ENCODE measurements at regions not wholly inside any gene's neighbourhood (a gene's known extent, or its start where the extent isn't known, plus 50 kb on each side); places are given as distances from the start of the nearest gene placed in this dataset.

GRCh38 chr6:51029561-51029960 is 210.9 kb downstream of the TFAP2B start:
- Histone ChIP-seq H3K27ac (ENCODE audit: control insufficient read depth, insufficient read depth) (no peak overlapping the region), H4K20me1 (ENCODE audit: control insufficient read depth, insufficient read depth) (no peaks in the 10 kb centered on the region), H3K27me3 (replicated peaks in 1 of 2; ENCODE audit: control insufficient read depth in 2 of 2, insufficient read depth in 2 of 2, low read length in 1 of 2) (no peaks in the 10 kb centered on the region), H3K79me2 (ENCODE audit: control insufficient read depth, insufficient read depth, low read length) (no peaks in the 10 kb centered on the region), H3K9ac (ENCODE audit: control insufficient read depth, insufficient read depth, low read length) (no peak overlapping the region), H3K4me3 (no peak overlapping the region), H3K36me3 (ENCODE audit: control insufficient read depth in 2 of 2, insufficient read depth in 2 of 2, low read length in 1 of 2) (no peaks in the 10 kb centered on the region), H3K4me2 (ENCODE audit: control insufficient read depth, insufficient read depth) (no peak overlapping the region), H3K4me1 (ENCODE audit: control insufficient read depth, insufficient read depth, low read length) (no peaks in the 10 kb centered on the region), H2AFZ (ENCODE audit: control insufficient read depth, low read depth, low read length) (no peak overlapping the region), H3K9me3 (replicated peaks; ENCODE audit: control insufficient read depth, insufficient read depth, low read length) (no peaks in the 10 kb centered on the region)
- intact Hi-C loops (cut with micrococcal nuclease; ENCODE audit: unreplicated experiment) (no loop called here), in situ Hi-C loops (cut with MboI) (no loop called here)
- CTCF ChIA-PET = no interaction called here
- ATAC-seq (no peak), FAIRE-seq (no peak), DNase-seq (ENCODE audit: low read depth, low spot score) (no peak)
- 0% methylated on average over 1 of the region's 1 CpG for WGBS (ENCODE audit: insufficient coverage, insufficient replicate concordance, low lambda C conversion rate, missing lambda C conversion rate)
- TF ChIP-seq RFX5 (IDR thresholded peaks at IDR 0.05; ENCODE audit: low read depth, low read length) = no peak
- SMC1A ChIA-PET (ENCODE audit: uncharacterized antibody, unreplicated experiment) = no interaction called here
- BruUV-seq (replicated peaks) = no TSS peak
- RAD21 ChIA-PET (ENCODE audit: unreplicated experiment) = no interaction called here
- POLR2A ChIA-PET = no interaction called here

- no peaks in the 10 kb centered on the region for H3K4me1 ChIP-seq (ENCODE audit: control insufficient read depth, insufficient read depth, low read length)
- ChIA-PET SMC1A (ENCODE audit: uncharacterized antibody, unreplicated experiment) (no interaction called here), CTCF (no interaction called here), POLR2A (no interaction called here), RAD21 (ENCODE audit: unreplicated experiment) (no interaction called here)
- DNase-seq (ENCODE audit: low read depth, low spot score) (no peak), ATAC-seq (no peak), FAIRE-seq (no peak)
- 33% methylated on average over 2 of the region's 2 CpGs for WGBS (ENCODE audit: insufficient coverage, insufficient replicate concordance, low lambda C conversion rate, missing lambda C conversion rate)
- no peaks in the 10 kb centered on the region for H3K36me3 ChIP-seq (ENCODE audit: control insufficient read depth in 2 of 2, insufficient read depth in 2 of 2, low read length in 1 of 2)
- no peaks in the 10 kb centered on the region for H3K9me3 ChIP-seq (replicated peaks; ENCODE audit: control insufficient read depth, insufficient read depth, low read length)
- H3K79me2 ChIP-seq (ENCODE audit: control insufficient read depth, insufficient read depth, low read length) = no peaks in the 10 kb centered on the region
- H3K4me3 ChIP-seq = no peak overlapping the region
- intact Hi-C loops (cut with micrococcal nuclease; ENCODE audit: unreplicated experiment) (no loop called here), in situ Hi-C loops (cut with MboI) (no loop called here)
- H2AFZ ChIP-seq (ENCODE audit: control insufficient read depth, low read depth, low read length) = no peak overlapping the region
- BruUV-seq (replicated peaks) = no TSS peak
- H3K9ac ChIP-seq (ENCODE audit: control insufficient read depth, insufficient read depth, low read length) = no peak overlapping the region
- H3K4me2 ChIP-seq (ENCODE audit: control insufficient read depth, insufficient read depth) = no peak overlapping the region
- H3K27me3 ChIP-seq (replicated peaks in 1 of 2; ENCODE audit: control insufficient read depth in 2 of 2, insufficient read depth in 2 of 2, low read length in 1 of 2) = no peaks in the 10 kb centered on the region
- no peak overlapping the region for H3K27ac ChIP-seq (ENCODE audit: control insufficient read depth, insufficient read depth)
- H4K20me1 ChIP-seq (ENCODE audit: control insufficient read depth, insufficient read depth) = no peaks in the 10 kb centered on the region
- TF ChIP-seq CBX3 (IDR thresholded peaks at IDR 0.05; ENCODE audit: borderline replicate concordance, low read depth) (no peak), SPI1 (IDR thresholded peaks at IDR 0.05; ENCODE audit: borderline replicate concordance, insufficient read depth, low read depth, low read length) (no peak), BRCA1 (IDR thresholded peaks at IDR 0.05; ENCODE audit: low read depth, low read length) (no peak), NRF1 (conservative IDR thresholded peaks at IDR 0.05; ENCODE audit: low read depth, low read length) (no peak), TAF1 (IDR thresholded peaks at IDR 0.05; ENCODE audit: borderline replicate concordance, low read depth, low read length) (no peak), MEF2A (IDR thresholded peaks at IDR 0.05; ENCODE audit: insufficient read depth, low read depth, low read length) (no peak), RFX5 (IDR thresholded peaks at IDR 0.05; ENCODE audit: low read depth, low read length) (no peak), E2F8 (IDR thresholded peaks at IDR 0.05; ENCODE audit: low read depth, partially characterized antibody) (no peak), TARDBP (IDR thresholded peaks at IDR 0.05; ENCODE audit: borderline replicate concordance) (no peak), NKRF (conservative IDR thresholded peaks at IDR 0.05) (no peak)
Measured at GRCh38 chr6:51045548-51045947, 226.9 kb downstream of the TFAP2B start.

Data from GM12878 (cell line).